NB4 (cell line): ENCODE measurements at regions not wholly inside any gene's neighbourhood (a gene's known extent, or its start where the extent isn't known, plus 50 kb on each side); places are given as distances from the start of the nearest gene placed in this dataset.

Experiments
- CTCF ChIP-seq: IDR thresholded peaks from one replicate; pipeline ENCODE4 v1.5.1; 2012; ENCODE audit warnings: low read depth, low read length
- MYC ChIP-seq: IDR thresholded peaks from 2 replicates; pipeline ENCODE4 v1.6.1; 2011; ENCODE audit warnings: low read depth, low read length
- POLR2A ChIP-seq: IDR thresholded peaks from 2 replicates; pipeline ENCODE4 v1.6.1; 2011; ENCODE audit warnings: mild to moderate bottlenecking; ENCODE audit not compliant: insufficient read length; ENCODE audit errors: extremely low read depth

- no peak for TF ChIP-seq POLR2A
- no peak for TF ChIP-seq MYC
- TF ChIP-seq CTCF: no peak
Observed at GRCh38 chr16:73385696-73386095, 337.8 kb upstream of the ZFHX3 start.
